ENCODE measurements at regions not wholly inside any gene's neighbourhood (a gene's known extent, or its start where the extent isn't known, plus 50 kb on each side); places are given as distances from the start of the nearest gene placed in this dataset.
A peak's percentile ranks its signal among the peaks of the same experiment; 100 is the strongest.
"Not testable (repeated sequence)": the region's sequence is repeated elsewhere in the genome, so short reads cannot be mapped to it uniquely, and the experiment has no call there.

- in situ Hi-C loops (cut with HindIII; ENCODE audit: low sequenced_read_pairs), result no loop called here
- peak; percentile 14 for DNase-seq (ENCODE audit: low spot score)
Observed at GRCh38 chr2:238720232-238720672, 127.6 kb upstream of the TWIST2 start.

- in situ Hi-C loops (cut with HindIII; ENCODE audit: low sequenced_read_pairs), result no loop called here
- no peak for DNase-seq (ENCODE audit: low spot score)
Observed at GRCh38 chr2:238722181-238722580, 125.7 kb upstream of the TWIST2 start.

- in situ Hi-C loops (cut with HindIII; ENCODE audit: low sequenced_read_pairs), result no loop called here
- DNase-seq (ENCODE audit: low spot score), result no peak
Observed at GRCh38 chr2:238722883-238723282, 125.0 kb upstream of the TWIST2 start.

- DNase-seq (ENCODE audit: low spot score); in situ Hi-C loops (cut with HindIII; ENCODE audit: low sequenced_read_pairs): not testable (repeated sequence)
Observed at GRCh38 chr2:238723740-238724320, 124.1 kb upstream of the TWIST2 start.

- DNase-seq (ENCODE audit: low spot score), result no peak
- in situ Hi-C loops (cut with HindIII; ENCODE audit: low sequenced_read_pairs), result no loop called here
Observed at GRCh38 chr2:238724728-238725127, 123.2 kb upstream of the TWIST2 start.

- in situ Hi-C loops (cut with HindIII; ENCODE audit: low sequenced_read_pairs), result no loop called here
- no peak for DNase-seq (ENCODE audit: low spot score)
Observed at GRCh38 chr2:238725298-238725697, 122.6 kb upstream of the TWIST2 start.

- in situ Hi-C loops (cut with HindIII; ENCODE audit: low sequenced_read_pairs), result no loop called here
- no peak for DNase-seq (ENCODE audit: low spot score)
Observed at GRCh38 chr2:238726670-238727584, 121.0 kb upstream of the TWIST2 start.

- DNase-seq (ENCODE audit: low spot score), result no peak
- in situ Hi-C loops (cut with HindIII; ENCODE audit: low sequenced_read_pairs), result no loop called here
Observed at GRCh38 chr2:238727585-238728329, 120.1 kb upstream of the TWIST2 start.

- DNase-seq (ENCODE audit: low spot score), result no peak
- in situ Hi-C loops (cut with HindIII; ENCODE audit: low sequenced_read_pairs), result no loop called here
Observed at GRCh38 chr2:238728330-238729260, 119.3 kb upstream of the TWIST2 start.

- no peak for DNase-seq (ENCODE audit: low spot score)
- in situ Hi-C loops (cut with HindIII; ENCODE audit: low sequenced_read_pairs), result no loop called here
Observed at GRCh38 chr2:238729261-238729935, 118.5 kb upstream of the TWIST2 start.

GRCh38 chr2:238730001-238730669 lies 117.8 kb upstream of the TWIST2 start:
- in situ Hi-C loops (cut with HindIII; ENCODE audit: low sequenced_read_pairs), result no loop called here
- no peak for DNase-seq (ENCODE audit: low spot score)

GRCh38 chr2:238730881-238731280 lies 117.0 kb upstream of the TWIST2 start:
- DNase-seq (ENCODE audit: low spot score), result no peak
- in situ Hi-C loops (cut with HindIII; ENCODE audit: low sequenced_read_pairs), result no loop called here

GRCh38 chr2:238731961-238732360 lies 115.9 kb upstream of the TWIST2 start:
- DNase-seq (ENCODE audit: low spot score), result no peak
- in situ Hi-C loops (cut with HindIII; ENCODE audit: low sequenced_read_pairs), result no loop called here

- in situ Hi-C loops (cut with HindIII; ENCODE audit: low sequenced_read_pairs), result no loop called here
- DNase-seq (ENCODE audit: low spot score), result no peak
Observed at GRCh38 chr2:238738917-238739316, 109.0 kb upstream of the TWIST2 start.

GRCh38 chr2:238739668-238740067 lies 108.2 kb upstream of the TWIST2 start:
- no peak for DNase-seq (ENCODE audit: low spot score)

GRCh38 chr2:238741277-238741676 lies 106.6 kb upstream of the TWIST2 start:
- in situ Hi-C loops (cut with HindIII; ENCODE audit: low sequenced_read_pairs), result no loop called here

More at GRCh38 chr2:238739668-238740067, 108.2 kb upstream of the TWIST2 start:
- in situ Hi-C loops (cut with HindIII; ENCODE audit: low sequenced_read_pairs), result no loop called here

GRCh38 chr2:238742066-238742465 lies 105.8 kb upstream of the TWIST2 start:
- in situ Hi-C loops (cut with HindIII; ENCODE audit: low sequenced_read_pairs), result no loop called here

More at GRCh38 chr2:238741277-238741676, 106.6 kb upstream of the TWIST2 start:
- no peak for DNase-seq (ENCODE audit: low spot score)

GRCh38 chr2:238742664-238743063 lies 105.2 kb upstream of the TWIST2 start:
- in situ Hi-C loops (cut with HindIII; ENCODE audit: low sequenced_read_pairs), result no loop called here

More at GRCh38 chr2:238742066-238742465, 105.8 kb upstream of the TWIST2 start:
- DNase-seq (ENCODE audit: low spot score), result no peak

More at GRCh38 chr2:238742664-238743063, 105.2 kb upstream of the TWIST2 start:
- DNase-seq (ENCODE audit: low spot score), result no peak
